ENCODE measurements at regions not wholly inside any gene's neighbourhood (a gene's known extent, or its start where the extent isn't known, plus 50 kb on each side); places are given as distances from the start of the nearest gene placed in this dataset.

DNA sequence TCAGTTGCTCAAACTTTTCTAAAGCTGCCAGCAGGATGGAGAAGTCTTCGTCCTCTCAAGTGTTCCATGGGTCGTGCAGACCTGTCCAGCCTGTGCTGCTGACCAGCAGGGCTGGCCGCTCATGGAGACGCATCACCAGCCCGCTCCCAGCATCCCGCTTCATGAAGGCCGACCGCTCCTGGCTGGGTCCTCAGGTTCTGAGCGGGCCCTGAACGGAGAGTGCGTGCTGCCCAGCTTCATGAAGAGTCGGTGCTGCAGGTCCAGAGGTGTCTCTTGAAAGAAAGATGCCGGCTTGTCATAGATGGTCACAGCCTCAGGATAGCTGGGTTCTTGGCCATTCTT lies 75.8 kb upstream of the KCNAB1 start:
- no peak for TF ChIP-seq CTCF (IDR thresholded peaks at IDR 0.05)
- no peak for TF ChIP-seq POLR2A (IDR thresholded peaks at IDR 0.05)

Measured in transverse colon (tissue), 3 donors.